Left ventricle myocardium inferior (tissue), 1 donor: ENCODE measurements at regions not wholly inside any gene's neighbourhood (a gene's known extent, or its start where the extent isn't known, plus 50 kb on each side); places are given as distances from the start of the nearest gene placed in this dataset.

Experiments used
- DNase-seq: peaks from one replicate; pipeline ENCODE4 v3.0.0-alpha.2; 2020
- H3K27ac ChIP-seq: fragments of 200-600 bp; replicated peaks from 2 replicates; pipeline ENCODE4 v1.8.0; 2021
- H3K27me3 ChIP-seq: fragments of 200-600 bp; 2 replicates; pipeline ENCODE4 v1.8.0; 2021; ENCODE audit warnings: low read depth
- H3K36me3 ChIP-seq: fragments of 200-600 bp; 2 replicates; pipeline ENCODE4 v1.8.0; 2021
- H3K4me1 ChIP-seq: fragments of 200-600 bp; 2 replicates; pipeline ENCODE4 v1.8.0; 2021
- H3K4me3 ChIP-seq: fragments of 200-600 bp; 2 replicates; pipeline ENCODE4 v1.8.0; 2021; ENCODE audit warnings: mild to moderate bottlenecking, moderate library complexity
- H3K9me3 ChIP-seq: fragments of 200-600 bp; replicated peaks from 2 replicates; pipeline ENCODE4 v1.8.0; 2021
- CTCF ChIP-seq: fragments of 200-600 bp; IDR thresholded peaks from 2 replicates; pipeline ENCODE4 v1.8.0; 2021; ENCODE audit warnings: antibody characterized with exemption, mild to moderate bottlenecking, borderline replicate concordance
- intact Hi-C: fragments of 100-400 bp; cut with micrococcal nuclease; formaldehyde crosslinking; loops from one replicate; pipeline ENCODE4 v1.11.0; 2022
- donor health status: DM: no; HTN: yes; CAD: no; lungs with severe emphysema.

- H3K4me1 ChIP-seq: peaks cover 32% of the 10 kb centered on the region
- intact Hi-C loops: no loop called here
- no peaks in the 10 kb centered on the region for H3K9me3 ChIP-seq
- no peak overlapping the region for H3K4me3 ChIP-seq
- no peak for DNase-seq
- H3K27ac ChIP-seq: no peak overlapping the region
- no peak for TF ChIP-seq CTCF
- no peaks in the 10 kb centered on the region for H3K27me3 ChIP-seq
- no peaks in the 10 kb centered on the region for H3K36me3 ChIP-seq
These were observed 61.2 kb upstream of the FOXN2 start for GRCh38 chr2:48253301-48253700.

GRCh38 chr2:48254839-48255238 is 59.6 kb upstream of the FOXN2 start:
- TF ChIP-seq CTCF: no peak
- Histone ChIP-seq H3K36me3 (no peaks in the 10 kb centered on the region), H3K27me3 (no peaks in the 10 kb centered on the region), H3K4me1 (peaks cover 17% of the 10 kb centered on the region), H3K4me3 (no peak overlapping the region), H3K27ac (no peak overlapping the region), H3K9me3 (no peaks in the 10 kb centered on the region)
- DNase-seq: no peak
- intact Hi-C loops: no loop called here

GRCh38 chr2:48257456-48257855 is 57.0 kb upstream of the FOXN2 start:
- DNase-seq: no peak
- TF ChIP-seq CTCF: no peak
- Histone ChIP-seq H3K4me1 (no peaks in the 10 kb centered on the region), H3K36me3 (no peaks in the 10 kb centered on the region), H3K4me3 (no peak overlapping the region), H3K9me3 (no peaks in the 10 kb centered on the region), H3K27me3 (no peaks in the 10 kb centered on the region), H3K27ac (no peak overlapping the region)
- intact Hi-C loops: no loop called here

GRCh38 chr2:48258481-48259149 is 55.9 kb upstream of the FOXN2 start:
- Histone ChIP-seq H3K27ac (no peak overlapping the region), H3K27me3 (no peaks in the 10 kb centered on the region), H3K4me3 (no peak overlapping the region), H3K4me1 (no peaks in the 10 kb centered on the region), H3K9me3 (no peaks in the 10 kb centered on the region), H3K36me3 (no peaks in the 10 kb centered on the region)
- intact Hi-C loops: no loop called here
- DNase-seq: no peak
- no peak for TF ChIP-seq CTCF

GRCh38 chr2:48259811-48260210 is 54.7 kb upstream of the FOXN2 start:
- no peaks in the 10 kb centered on the region for H3K9me3 ChIP-seq
- H3K27ac ChIP-seq: no peak overlapping the region
- no peak for DNase-seq
- no peak for TF ChIP-seq CTCF
- no peaks in the 10 kb centered on the region for H3K36me3 ChIP-seq
- no peaks in the 10 kb centered on the region for H3K4me1 ChIP-seq
- intact Hi-C loops: no loop called here
- no peaks in the 10 kb centered on the region for H3K27me3 ChIP-seq
- no peak overlapping the region for H3K4me3 ChIP-seq

- H3K27me3 ChIP-seq: no peaks in the 10 kb centered on the region
- no peaks in the 10 kb centered on the region for H3K36me3 ChIP-seq
- H3K4me1 ChIP-seq: no peaks in the 10 kb centered on the region
- no peak for DNase-seq
- intact Hi-C loops: no loop called here
- H3K27ac ChIP-seq: no peak overlapping the region
- no peak overlapping the region for H3K4me3 ChIP-seq
- no peaks in the 10 kb centered on the region for H3K9me3 ChIP-seq
- TF ChIP-seq CTCF: no peak
These were observed 49.9 kb upstream of the FOXN2 start for GRCh38 chr2:48264627-48265026.
